ENCODE measurements at regions not wholly inside any gene's neighbourhood (a gene's known extent, or its start where the extent isn't known, plus 50 kb on each side); places are given as distances from the start of the nearest gene placed in this dataset.
"Not testable (repeated sequence)": the region's sequence is repeated elsewhere in the genome, so short reads cannot be mapped to it uniquely, and the experiment has no call there.

DNA sequence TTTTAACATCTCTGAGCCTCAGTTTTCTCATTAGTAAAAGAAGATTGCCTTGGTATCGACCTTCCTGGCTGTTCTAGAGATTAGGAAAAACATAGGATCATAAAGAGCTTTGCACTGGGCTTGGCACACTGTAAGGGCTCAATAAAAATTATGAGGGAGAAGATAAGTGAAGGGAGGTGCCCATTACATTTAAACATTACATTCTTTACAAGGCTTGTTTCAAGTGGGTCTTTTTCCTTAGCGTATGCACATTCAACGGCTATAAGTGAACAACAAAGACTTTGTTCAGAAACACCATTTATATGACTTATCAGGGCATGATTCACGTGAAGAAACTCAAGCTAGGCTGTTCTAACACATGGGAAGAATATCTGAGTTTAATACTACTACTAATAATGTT is 351.9 kb upstream of the NPVF start:
- DNase-seq (ENCODE audit: extremely low read depth in 1 of 2, low read depth in 1 of 2), result no peak

- DNase-seq (ENCODE audit: extremely low read depth in 1 of 2, low read depth in 1 of 2), result no peak
Measured at GRCh38 chr7:25583621-25584020, 355.3 kb upstream of the NPVF start.

DNA sequence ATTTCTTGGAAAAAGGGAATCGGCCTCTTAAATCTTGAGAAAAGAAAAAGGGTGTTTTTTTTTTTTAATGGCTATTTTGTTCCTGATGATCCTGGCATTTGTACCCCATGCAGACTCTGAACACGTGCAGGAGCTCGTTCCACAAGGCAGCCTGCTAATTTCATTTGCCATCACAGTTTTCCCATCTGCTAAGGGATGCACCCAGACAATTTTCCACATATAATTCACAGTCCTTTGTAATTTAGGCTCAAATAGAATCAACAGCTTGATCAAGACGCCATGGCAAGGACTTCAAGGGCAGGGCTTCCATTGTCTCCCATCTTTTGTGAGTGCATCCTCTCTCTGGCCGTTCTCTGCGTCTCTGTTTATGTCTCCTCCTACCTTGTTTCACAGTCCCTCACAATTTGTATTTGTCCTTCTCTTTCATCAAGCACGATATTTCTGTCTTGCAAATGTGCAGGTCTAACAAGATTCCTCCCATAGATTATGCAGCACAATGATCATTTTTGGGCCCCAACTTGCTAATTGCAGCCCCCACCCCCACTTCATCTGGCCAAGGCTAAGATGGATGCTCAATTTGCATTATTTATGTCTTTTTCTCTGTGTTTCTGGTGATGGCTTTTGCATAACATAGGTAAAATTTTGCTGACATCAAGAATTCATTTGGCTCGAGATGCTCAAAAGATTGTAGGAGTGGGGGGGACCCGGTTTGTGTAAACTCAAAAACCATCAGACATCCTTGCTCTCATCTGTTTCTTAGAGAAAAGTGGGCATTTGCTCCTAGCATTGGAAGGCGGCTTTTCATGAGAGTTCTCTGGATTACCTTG is 356.0 kb upstream of the NPVF start:
- DNase-seq (ENCODE audit: extremely low read depth in 1 of 2, low read depth in 1 of 2), result no peak

- no peak for DNase-seq (ENCODE audit: extremely low read depth in 1 of 2, low read depth in 1 of 2)
Measured at GRCh38 chr7:25586513-25586912, 358.2 kb upstream of the NPVF start.

DNA sequence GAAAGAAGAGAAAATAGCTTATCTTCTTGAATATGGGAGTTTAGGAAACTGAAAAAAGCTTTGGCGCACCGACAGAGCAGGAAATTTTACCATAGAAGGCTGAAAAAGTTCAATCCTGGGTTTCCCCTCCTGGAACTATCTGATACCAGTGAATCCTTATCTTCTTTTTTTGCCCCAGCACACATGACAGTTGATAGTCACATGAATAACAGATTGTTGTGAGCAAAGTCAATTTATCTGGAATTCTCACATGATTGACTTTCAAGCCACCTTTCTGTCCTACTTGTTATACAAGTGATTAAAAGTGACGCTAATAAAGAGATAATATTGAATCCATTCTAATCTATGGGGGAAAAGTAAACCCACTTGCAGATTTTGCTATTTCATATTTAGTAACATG is 365.8 kb upstream of the NPVF start:
- DNase-seq (ENCODE audit: extremely low read depth in 1 of 2, low read depth in 1 of 2), result no peak

- no peak for DNase-seq (ENCODE audit: extremely low read depth in 1 of 2, low read depth in 1 of 2)
Measured at GRCh38 chr7:25594728-25595127, 366.4 kb upstream of the NPVF start.

- no peak for DNase-seq (ENCODE audit: extremely low read depth in 1 of 2, low read depth in 1 of 2)
Measured at GRCh38 chr7:25595996-25596395, 367.7 kb upstream of the NPVF start.

GRCh38 chr7:25596443-25596842 is 368.2 kb upstream of the NPVF start:
- DNase-seq (ENCODE audit: extremely low read depth in 1 of 2, low read depth in 1 of 2), result no peak

GRCh38 chr7:25597946-25598345 is 369.7 kb upstream of the NPVF start:
- no peak for DNase-seq (ENCODE audit: extremely low read depth in 1 of 2, low read depth in 1 of 2)

- DNase-seq (ENCODE audit: extremely low read depth in 1 of 2, low read depth in 1 of 2), result no peak
Measured at GRCh38 chr7:25598765-25599164, 370.5 kb upstream of the NPVF start.

DNA sequence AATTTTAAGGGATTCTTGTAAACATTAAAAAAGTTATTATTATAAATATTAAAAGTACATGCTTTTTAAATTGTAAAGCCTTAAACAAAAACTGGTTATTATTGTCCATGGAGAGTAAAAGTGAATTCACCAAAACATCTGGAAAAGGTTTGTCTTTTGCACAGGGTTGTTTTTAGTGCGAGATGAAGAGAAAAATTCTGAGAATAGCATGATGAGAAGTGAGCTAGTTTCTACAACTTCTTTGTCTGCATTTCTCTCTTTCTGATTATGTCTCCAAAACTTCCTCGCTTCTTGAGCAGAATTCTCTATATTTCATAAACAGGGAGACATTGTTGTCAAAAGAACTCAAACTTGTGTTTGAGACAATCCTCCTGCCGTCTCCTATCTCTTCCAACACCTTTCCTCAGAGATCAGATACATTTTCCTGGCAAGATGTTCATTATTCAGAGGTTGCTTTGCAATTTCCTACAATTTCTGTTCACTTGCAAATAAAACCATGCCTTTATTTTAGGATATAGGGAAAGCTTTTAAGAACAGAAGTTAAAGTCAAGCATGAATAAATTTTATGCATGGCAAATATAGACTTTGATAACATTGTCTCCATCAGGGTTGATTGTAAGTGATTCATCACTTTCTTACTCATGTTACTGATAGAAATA is 372.1 kb upstream of the NPVF start:
- DNase-seq (ENCODE audit: extremely low read depth in 1 of 2, low read depth in 1 of 2), result no peak

DNA sequence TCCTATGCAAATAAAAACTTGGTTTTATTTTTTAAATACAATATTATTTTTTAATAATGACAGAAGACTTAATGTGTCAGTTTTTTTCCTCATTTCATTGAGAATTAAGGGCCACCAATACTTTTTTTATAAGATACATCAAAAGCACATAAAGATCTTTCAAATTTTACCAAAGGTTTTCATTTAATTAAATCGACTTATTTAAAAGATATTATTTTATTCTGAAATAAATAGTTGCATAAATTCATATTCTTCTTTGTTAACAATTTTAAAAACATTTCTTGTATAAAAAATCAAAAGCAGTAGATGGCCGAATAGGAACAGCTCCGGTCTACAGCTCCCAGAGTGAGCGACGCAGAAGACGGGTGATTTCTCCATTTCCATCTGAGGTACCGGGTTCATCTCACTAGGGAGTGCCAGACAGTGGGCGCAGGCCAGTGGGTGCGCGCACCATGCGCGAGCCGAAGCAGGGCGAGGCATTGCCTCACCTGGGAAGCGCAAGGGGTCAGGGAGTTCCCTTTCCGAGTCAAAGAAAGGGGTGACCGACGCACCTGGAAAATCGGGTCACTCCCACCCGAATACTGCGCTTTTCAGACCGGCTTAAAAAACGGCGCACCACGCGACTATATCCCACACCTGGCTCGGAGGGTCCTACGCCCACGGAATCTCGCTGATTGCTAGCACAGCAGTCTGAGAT is 374.6 kb upstream of the NPVF start:
- DNase-seq (ENCODE audit: extremely low read depth in 1 of 2, low read depth in 1 of 2), result not testable (repeated sequence)

DNA sequence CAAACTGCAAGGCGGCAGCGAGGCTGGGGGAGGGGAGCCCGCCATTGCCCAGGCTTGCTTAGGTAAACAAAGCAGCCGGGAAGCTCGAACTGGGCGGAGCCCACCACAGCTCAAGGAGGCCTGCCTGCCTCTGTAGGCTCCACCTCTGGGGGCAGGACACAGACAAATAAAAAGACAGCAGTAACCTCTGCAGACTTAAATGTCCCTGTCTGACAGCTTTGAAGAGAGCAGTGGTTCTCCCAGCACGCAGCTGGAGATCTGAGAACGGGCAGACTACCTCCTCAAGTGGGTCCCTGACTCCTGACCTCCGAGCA is 375.1 kb upstream of the NPVF start:
- DNase-seq (ENCODE audit: extremely low read depth in 1 of 2, low read depth in 1 of 2), result not testable (repeated sequence)

GRCh38 chr7:25611196-25611595 is 382.9 kb upstream of the NPVF start:
- DNase-seq (ENCODE audit: extremely low read depth in 1 of 2, low read depth in 1 of 2), result no peak

DNA sequence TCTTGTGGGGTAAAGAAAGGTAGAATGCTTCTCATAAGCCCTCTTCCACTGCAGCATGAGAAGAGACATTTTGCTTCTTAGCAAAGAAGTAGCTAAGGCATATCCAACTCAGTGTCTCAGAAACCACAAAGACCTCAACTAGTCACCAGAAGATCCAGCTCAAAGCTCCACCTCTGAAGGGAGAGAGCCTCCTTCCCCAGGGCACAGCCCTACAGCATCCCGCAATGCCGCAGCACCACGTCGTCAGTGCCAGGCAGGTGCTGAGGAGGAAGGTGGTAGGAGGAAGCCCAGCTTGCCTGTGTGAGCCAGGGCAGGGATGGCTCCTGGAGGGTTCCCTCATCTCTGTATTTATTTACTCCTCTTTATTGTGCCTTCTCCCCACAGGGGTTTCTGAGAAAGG is 385.6 kb upstream of the NPVF start:
- DNase-seq (ENCODE audit: extremely low read depth in 1 of 2, low read depth in 1 of 2), result no peak

- no peak for DNase-seq (ENCODE audit: extremely low read depth in 1 of 2, low read depth in 1 of 2)
Measured at GRCh38 chr7:25614415-25614814, 386.1 kb upstream of the NPVF start.

- DNase-seq (ENCODE audit: extremely low read depth in 1 of 2, low read depth in 1 of 2), result no peak
Measured at GRCh38 chr7:25615003-25615402, 386.7 kb upstream of the NPVF start.

DNA sequence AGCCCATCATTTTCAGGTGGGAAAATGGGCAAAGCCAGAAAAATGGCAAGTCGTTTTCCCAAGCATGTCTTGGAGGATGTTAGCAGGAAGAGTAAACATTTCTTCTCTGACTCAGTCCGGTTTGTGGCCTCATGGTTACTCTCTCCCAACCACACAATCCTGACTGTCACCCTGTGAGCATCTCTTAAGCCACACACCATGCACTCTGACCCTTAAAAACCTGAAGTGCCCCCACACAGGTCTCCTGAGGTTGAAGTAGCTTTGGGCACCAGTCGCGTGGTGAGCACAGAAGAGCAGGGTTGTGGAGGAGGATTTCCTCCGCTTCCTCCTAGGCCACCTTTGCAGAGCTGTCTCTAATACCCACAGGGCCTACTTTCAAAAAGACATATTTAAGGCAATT is 387.3 kb upstream of the NPVF start:
- DNase-seq (ENCODE audit: extremely low read depth in 1 of 2, low read depth in 1 of 2), result no peak

- DNase-seq (ENCODE audit: extremely low read depth in 1 of 2, low read depth in 1 of 2), result no peak
Measured at GRCh38 chr7:25617214-25617613, 388.9 kb upstream of the NPVF start.

DNA sequence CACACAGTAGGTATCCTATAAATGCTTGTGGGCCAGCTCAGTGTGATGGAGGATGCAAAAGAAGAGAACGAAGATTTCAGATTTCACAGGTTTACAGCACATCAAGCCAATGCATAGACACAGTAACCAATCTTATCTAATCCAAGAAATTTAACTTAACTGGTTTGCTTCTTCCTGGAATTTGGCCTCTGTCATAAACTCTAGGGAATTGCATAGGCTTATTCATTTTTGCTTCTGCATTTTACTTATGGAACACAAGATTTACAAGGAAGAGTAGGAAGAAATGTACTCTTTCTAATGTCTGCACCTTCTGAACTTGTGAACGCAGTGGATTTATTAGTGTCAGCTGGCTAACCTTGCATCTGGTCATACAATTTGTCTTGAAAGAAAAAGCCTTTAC is 389.4 kb upstream of the NPVF start:
- DNase-seq (ENCODE audit: extremely low read depth in 1 of 2, low read depth in 1 of 2), result no peak

GRCh38 chr7:25619381-25619780 is 391.1 kb upstream of the NPVF start:
- DNase-seq (ENCODE audit: extremely low read depth in 1 of 2, low read depth in 1 of 2), result no peak
